B cell (primary cell): ENCODE measurements at regions not wholly inside any gene's neighbourhood (a gene's known extent, or its start where the extent isn't known, plus 50 kb on each side); places are given as distances from the start of the nearest gene placed in this dataset.

ENCODE experiments used
- ATAC-seq: fragments of 200-7000 bp; cut with Tn5 transposase; one replicate; pipeline ENCODE4 v1.10.0; 2021; ENCODE audit warnings: low read depth, mild to moderate bottlenecking, moderate number of reproducible peaks, moderate library complexity
- CTCF ChIA-PET: fragments of 350-600 bp; sonication (Branson Sonifier 250); formaldehyde crosslinking; loops from one replicate; lab custom pipeline; 2021; ENCODE audit warnings: antibody characterized with exemption, inconsistent platforms; lab: Charles Lee
- POLR2A ChIA-PET: fragments of 350-600 bp; sonication (Branson Sonifier 250); formaldehyde crosslinking; loops from one replicate; lab custom pipeline; 2021; ENCODE audit warnings: antibody characterized with exemption; lab: Charles Lee
- DNase-seq: peaks from one replicate; pipeline ENCODE4 v3.0.0; 2013
- H2AFZ ChIP-seq: 2 replicates; pipeline ENCODE4 v1.6.1; 2012; ENCODE audit warnings: mild to moderate bottlenecking, low read depth, low read length; ENCODE audit not compliant: insufficient read depth, poor library complexity, severe bottlenecking
- H3K27ac ChIP-seq, 2 donors: 1 replicate in 1 of 2; 2 replicates in 1 of 2; pipeline ENCODE4 v1.5.1; 2012 to 2013; ENCODE audit warnings: low read length in 2 of 2, mild to moderate bottlenecking in 2 of 2, moderate library complexity in 1 of 2
- H3K27me3 ChIP-seq, 4 experiments: fragments of 200-600 bp in 1 of 4; sonication (generic) in 1 of 4; replicated peaks in 1 of 4; 1 replicate in 2 of 4; 2 replicates in 2 of 4; pipeline versions ENCODE4 v1.6.1 to v1.7.0; 2013 to 2016; ENCODE audit warnings: low read length in 3 of 4, mild to moderate bottlenecking in 2 of 4, mixed read lengths in 1 of 4, moderate library complexity in 1 of 4; ENCODE audit not compliant: insufficient read depth in 4 of 4, control insufficient read depth in 3 of 4; ENCODE audit errors: control extremely low read depth in 1 of 4
- H3K36me3 ChIP-seq, 2 experiments: replicated peaks in 1 of 2; 1 replicate in 1 of 2; 2 replicates in 1 of 2; pipeline versions ENCODE4 v1.6.1 to v1.7.1; 2013; ENCODE audit warnings: low read length in 1 of 2; ENCODE audit not compliant: insufficient read depth in 2 of 2, control insufficient read depth in 1 of 2; ENCODE audit errors: control extremely low read depth in 1 of 2, extremely low read depth in 1 of 2
- H3K4me1 ChIP-seq, 2 donors: fragments of 200-600 bp in 1 of 2; sonication (generic) in 1 of 2; 1 replicate in 1 of 2; 2 replicates in 1 of 2; pipeline versions ENCODE4 v1.5.1 to v1.6.1; 2013 to 2017; ENCODE audit warnings: low read length in 2 of 2; ENCODE audit not compliant: control insufficient read depth in 2 of 2, insufficient read depth in 2 of 2
- H3K4me2 ChIP-seq: replicated peaks from 2 replicates; pipeline ENCODE3; 2012; ENCODE audit warnings: mild to moderate bottlenecking, low read depth, low read length; ENCODE audit not compliant: poor library complexity, severe bottlenecking
- H3K4me3 ChIP-seq, 5 experiments: fragments of 200-600 bp in 1 of 5; sonication (generic) in 1 of 5; 1 replicate in 3 of 5; 2 replicates in 2 of 5; pipeline versions ENCODE4 v1.5.1 to v1.7.0; 2011 to 2016; ENCODE audit warnings: low read length in 4 of 5, mild to moderate bottlenecking in 4 of 5, low read depth in 2 of 5, control low read depth in 1 of 5, moderate library complexity in 1 of 5; ENCODE audit not compliant: insufficient read depth in 1 of 5; ENCODE audit errors: control extremely low read depth in 1 of 5, extremely low read depth in 1 of 5
- H3K79me2 ChIP-seq: fragments of 200-600 bp; sonication (generic); one replicate; pipeline ENCODE4 v1.6.0; 2016; ENCODE audit warnings: low read length; ENCODE audit not compliant: control insufficient read depth, insufficient read depth
- H3K9ac ChIP-seq: fragments of 200-600 bp; sonication (generic); 2 replicates; pipeline ENCODE4 v1.6.1; 2017; ENCODE audit warnings: mild to moderate bottlenecking, low read length, moderate library complexity
- H3K9me3 ChIP-seq, 3 donors: one replicate each; pipeline versions ENCODE4 v1.6.1 to v1.7.1; 2013; ENCODE audit warnings: low read length in 2 of 3; ENCODE audit not compliant: control insufficient read depth in 2 of 3, insufficient read depth in 1 of 3; ENCODE audit errors: control extremely low read depth in 1 of 3
- H4K20me1 ChIP-seq: 2 replicates; pipeline ENCODE4 v1.6.0; 2012; ENCODE audit warnings: mild to moderate bottlenecking, low read length; ENCODE audit not compliant: insufficient read depth, control insufficient read depth, poor library complexity, severe bottlenecking
- H3K27ac Mint-ChIP-seq: one replicate; pipeline ENCODE4 v1.8.0; 2021; ENCODE audit warnings: mixed read lengths
- H3K27me3 Mint-ChIP-seq: one replicate; pipeline ENCODE4 v1.8.0; 2021; ENCODE audit warnings: mixed read lengths
- H3K4me1 Mint-ChIP-seq: one replicate; pipeline ENCODE4 v1.8.0; 2021; ENCODE audit warnings: mixed read lengths
- H3K4me3 Mint-ChIP-seq: one replicate; pipeline ENCODE4 v1.8.0; 2021; ENCODE audit warnings: mixed read lengths
- H3K9me3 Mint-ChIP-seq: one replicate; pipeline ENCODE4 v1.8.0; 2022; ENCODE audit warnings: mixed read lengths; ENCODE audit not compliant: insufficient read depth
- EZH2 ChIP-seq: IDR thresholded peaks from 2 replicates; pipeline ENCODE4 v1.6.1; 2012; ENCODE audit warnings: borderline replicate concordance, low read depth, mild to moderate bottlenecking, moderate library complexity, low read length; ENCODE audit not compliant: insufficient read depth, poor library complexity, severe bottlenecking
- WGBS: methylation state at CpG from one replicate; pipeline ENCODE4 v1.1.5; 2013; ENCODE audit warnings: missing lambda C conversion rate; ENCODE audit not compliant: insufficient coverage; 5-methylcytosine and 5-hydroxymethylcytosine counted together
- intact Hi-C: fragments of 100-400 bp; cut with micrococcal nuclease; formaldehyde crosslinking; loops from one replicate; pipeline ENCODE4 v1.10.0; 2022
- TF ChIP-seq, protein P1 (sequence below): fragments of 200-600 bp; IDR thresholded peaks from one replicate; pipeline ENCODE4 v1.8.0; 2022; ENCODE audit warnings: antibody characterized with exemption, mild to moderate bottlenecking

DNA sequence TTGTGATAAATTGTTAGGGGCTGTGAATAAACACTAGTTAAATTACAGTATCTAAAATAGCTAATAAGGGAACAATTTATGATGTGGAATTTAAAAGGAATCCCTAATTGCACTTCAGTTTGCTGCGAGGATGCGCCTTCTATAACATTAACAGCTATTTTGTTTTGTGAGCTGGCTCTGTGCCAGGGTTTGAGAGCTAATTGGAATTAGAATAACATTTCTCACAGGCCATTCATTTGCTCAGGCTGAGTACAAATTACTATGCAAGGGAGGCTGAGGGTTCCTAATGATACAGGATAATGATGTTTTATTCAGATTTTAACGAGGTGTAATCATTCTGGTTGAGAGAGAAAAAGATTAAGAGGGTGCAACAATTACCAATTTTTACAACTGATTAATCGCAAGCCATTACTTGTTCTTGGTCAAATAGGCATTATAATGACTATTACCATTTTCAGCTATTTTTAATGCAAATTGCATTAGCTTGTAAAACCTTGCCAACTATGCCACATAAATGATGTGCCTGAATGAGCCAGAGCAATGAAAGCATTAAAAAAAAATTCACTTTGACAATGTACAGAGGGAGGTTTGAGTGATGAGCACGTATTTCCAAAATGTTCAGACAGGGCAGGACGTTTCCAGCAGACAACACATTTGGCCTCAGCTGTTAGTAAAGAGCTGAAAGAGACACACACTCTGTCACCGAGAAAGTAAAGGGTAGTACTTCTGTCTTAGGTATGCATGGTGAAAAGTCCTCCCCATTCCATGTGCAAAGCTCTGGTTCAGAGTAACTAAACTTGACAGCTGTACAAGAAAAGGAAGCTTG is 576.5 kb downstream of the TLE1 start:
- ATAC-seq (no peak), DNase-seq (no peak)
- peak overlapping the region; percentile 70 for H3K4me3 Mint-ChIP-seq
- Histone ChIP-seq H3K4me3 (peak overlapping the region in 1 of 5 experiments; percentile 22), H3K4me2 (peak overlapping the region; percentile 61), H3K79me2 (no peaks in the 10 kb centered on the region), H3K27ac (peak overlapping the region in 1 of 2 donors; percentile 31), H3K4me1 (peaks cover 20 to 23% of the 10 kb centered on the region in 2 donors), H4K20me1 (no peaks in the 10 kb centered on the region), H3K9me3 (no peaks in the 10 kb centered on the region), H3K9ac (peak overlapping the region; percentile 30), H3K36me3 (no peaks in the 10 kb centered on the region), H2AFZ (peak overlapping the region; percentile 40), H3K27me3 (peaks cover 0 to 4% (median 0%) of the 10 kb centered on the region in 4 experiments)
- peaks cover 5% of the 10 kb centered on the region for H3K27me3 Mint-ChIP-seq
- intact Hi-C loops: no loop called here
- WGBS: 0% methylated on average over 3 of the region's 7 CpGs
- POLR2A ChIA-PET: no interaction called here
- H3K9me3 Mint-ChIP-seq: no peaks in the 10 kb centered on the region
- H3K27ac Mint-ChIP-seq: peak overlapping the region; percentile 47
- H3K4me1 Mint-ChIP-seq: peaks cover 18% of the 10 kb centered on the region
- CTCF ChIA-PET: interaction anchor here (1.2 kb wide), 1 partner anchor 17 kb away, joined by 3 read pairs; no protein-coding TSS in a partner anchor
- TF ChIP-seq, protein P1, sequence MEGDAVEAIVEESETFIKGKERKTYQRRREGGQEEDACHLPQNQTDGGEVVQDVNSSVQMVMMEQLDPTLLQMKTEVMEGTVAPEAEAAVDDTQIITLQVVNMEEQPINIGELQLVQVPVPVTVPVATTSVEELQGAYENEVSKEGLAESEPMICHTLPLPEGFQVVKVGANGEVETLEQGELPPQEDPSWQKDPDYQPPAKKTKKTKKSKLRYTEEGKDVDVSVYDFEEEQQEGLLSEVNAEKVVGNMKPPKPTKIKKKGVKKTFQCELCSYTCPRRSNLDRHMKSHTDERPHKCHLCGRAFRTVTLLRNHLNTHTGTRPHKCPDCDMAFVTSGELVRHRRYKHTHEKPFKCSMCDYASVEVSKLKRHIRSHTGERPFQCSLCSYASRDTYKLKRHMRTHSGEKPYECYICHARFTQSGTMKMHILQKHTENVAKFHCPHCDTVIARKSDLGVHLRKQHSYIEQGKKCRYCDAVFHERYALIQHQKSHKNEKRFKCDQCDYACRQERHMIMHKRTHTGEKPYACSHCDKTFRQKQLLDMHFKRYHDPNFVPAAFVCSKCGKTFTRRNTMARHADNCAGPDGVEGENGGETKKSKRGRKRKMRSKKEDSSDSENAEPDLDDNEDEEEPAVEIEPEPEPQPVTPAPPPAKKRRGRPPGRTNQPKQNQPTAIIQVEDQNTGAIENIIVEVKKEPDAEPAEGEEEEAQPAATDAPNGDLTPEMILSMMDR: no peak
- no peak for TF ChIP-seq EZH2

DNA sequence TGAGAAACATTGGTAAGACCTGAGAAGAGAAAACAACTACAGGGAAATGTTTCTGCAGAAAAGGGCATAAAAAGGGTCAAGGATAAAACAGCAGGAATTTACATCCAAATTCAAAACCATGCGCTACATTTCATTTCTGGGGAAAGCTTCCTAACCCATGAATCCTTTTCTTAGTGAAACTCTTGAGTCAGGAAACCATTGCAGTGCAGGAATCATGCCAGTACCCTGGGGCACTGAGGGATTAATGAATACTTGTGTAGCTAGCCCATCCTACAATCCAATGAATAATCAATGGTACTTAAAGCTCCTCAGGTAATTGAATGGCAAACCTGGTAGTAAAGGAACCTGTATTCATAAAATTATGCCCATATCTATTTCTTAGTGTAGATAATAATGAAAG is 580.5 kb downstream of the TLE1 start:
- Histone ChIP-seq H3K4me1 (peaks cover 12 to 16% of the 10 kb centered on the region in 2 donors), H3K9me3 (no peaks in the 10 kb centered on the region), H3K27me3 (peaks cover 0 to 4% (median 0%) of the 10 kb centered on the region in 4 experiments), H3K4me3 (no peak overlapping the region), H4K20me1 (no peaks in the 10 kb centered on the region), H2AFZ (no peak overlapping the region), H3K4me2 (no peak overlapping the region), H3K36me3 (no peaks in the 10 kb centered on the region), H3K27ac (no peak overlapping the region), H3K9ac (no peak overlapping the region), H3K79me2 (no peaks in the 10 kb centered on the region)
- Mint-ChIP-seq H3K9me3 (no peaks in the 10 kb centered on the region), H3K27me3 (peaks cover 13% of the 10 kb centered on the region), H3K4me3 (no peak overlapping the region), H3K4me1 (peaks cover 13% of the 10 kb centered on the region), H3K27ac (no peak overlapping the region)
- ATAC-seq: no peak
- CTCF ChIA-PET: no interaction called here
- WGBS: no CpG with 5 or more reads among the region's 1 CpG
- POLR2A ChIA-PET: no interaction called here
- intact Hi-C loops: no loop called here
- DNase-seq: no peak
- no peak for TF ChIP-seq EZH2
- TF ChIP-seq, protein P1: no peak
